Transverse colon (tissue), 4 donors: ENCODE measurements at regions not wholly inside any gene's neighbourhood (a gene's known extent, or its start where the extent isn't known, plus 50 kb on each side); places are given as distances from the start of the nearest gene placed in this dataset.

Experiments
- CTCF ChIP-seq, 5 experiments: fragments of 200-600 bp in 3 of 5; fragments of 450-650 bp in 2 of 5; sonication (generic) in 3 of 5; IDR thresholded peaks; 1 replicate in 2 of 5; 2 replicates in 3 of 5; pipeline ENCODE4 v1.5.1; 2016 to 2017; ENCODE audit warnings: antibody characterized with exemption in 5 of 5, inconsistent platforms in 3 of 5, mild to moderate bottlenecking in 2 of 5, moderate library complexity in 1 of 5
- EP300 ChIP-seq: sonication (generic); formaldehyde crosslinking; IDR thresholded peaks from one replicate; pipeline ENCODE4 v1.6.1; 2017; ENCODE audit warnings: antibody characterized with exemption, low read depth
- POLR2A ChIP-seq: fragments of 450-650 bp; IDR thresholded peaks from one replicate; pipeline ENCODE4 v1.6.1; 2016; ENCODE audit warnings: antibody characterized with exemption, mild to moderate bottlenecking, moderate library complexity
- POLR2AphosphoS5 ChIP-seq, 3 donors: sonication (generic); formaldehyde crosslinking; IDR thresholded peaks; one replicate each; pipeline ENCODE4 v1.6.1; 2016; ENCODE audit warnings: antibody characterized with exemption in 3 of 3

- TF ChIP-seq CTCF (IDR thresholded peaks at IDR 0.05) (no peak), POLR2AphosphoS5 (IDR thresholded peaks at IDR 0.05) (no peak), POLR2A (no peak), EP300 (no peak)
Observed at GRCh38 chr6:28838289-28838633, 85.5 kb downstream of the TRIM27 start.
